Prostate gland (tissue), 2 donors: ENCODE measurements at regions not wholly inside any gene's neighbourhood (a gene's known extent, or its start where the extent isn't known, plus 50 kb on each side); places are given as distances from the start of the nearest gene placed in this dataset.

Experiments
- DNase-seq: peaks from one replicate; pipeline ENCODE4 v3.0.0-alpha.2; 2019; ENCODE audit warnings: low spot score
- H3K27ac ChIP-seq, 2 donors: fragments of 200-600 bp; sonication (generic); 2 replicates each; pipeline ENCODE4 v1.5.1; 2017 to 2019
- H3K27me3 ChIP-seq: fragments of 200-600 bp; sonication (generic); replicated peaks from 2 replicates; pipeline ENCODE4 v1.5.1; 2019; ENCODE audit not compliant: insufficient read depth
- H3K36me3 ChIP-seq, 2 donors: fragments of 200-600 bp; sonication (generic); 1 replicate in 1 of 2; 2 replicates in 1 of 2; pipeline versions ENCODE4 v1.5.1 to v1.8.1; 2017 to 2019
- H3K4me1 ChIP-seq: fragments of 200-600 bp; sonication (generic); replicated peaks from 2 replicates; pipeline ENCODE4 v1.5.1; 2019
- H3K4me3 ChIP-seq, 2 donors: fragments of 200-600 bp; sonication (generic); 2 replicates each; pipeline ENCODE4 v1.5.1; 2017 to 2019
- H3K9me3 ChIP-seq: fragments of 200-600 bp; sonication (generic); 2 replicates; pipeline ENCODE4 v1.5.1; 2017
- POLR2A ChIP-seq: fragments of 450-650 bp; IDR thresholded peaks from one replicate; pipeline ENCODE4 v1.6.1; 2016; ENCODE audit warnings: antibody characterized with exemption, mild to moderate bottlenecking
- POLR2AphosphoS5 ChIP-seq: sonication (generic); formaldehyde crosslinking; IDR thresholded peaks from one replicate; pipeline ENCODE4 v1.6.1; 2017; ENCODE audit warnings: antibody characterized with exemption
- WGBS: methylation state at CpG from one replicate; pipeline ENCODE4 v1.1.5; 2018; 5-methylcytosine and 5-hydroxymethylcytosine counted together
- intact Hi-C: fragments of 100-400 bp; cut with DNase I; formaldehyde crosslinking; loops from one replicate; pipeline ENCODE4 v1.14.2; 2022
- TF ChIP-seq, protein P1 (sequence below), 4 experiments: fragments of 200-600 bp in 2 of 4; fragments of 450-650 bp in 2 of 4; sonication (generic) in 2 of 4; IDR thresholded peaks; 1 replicate in 3 of 4; 2 replicates in 1 of 4; pipeline ENCODE4 v1.5.1; 2016 to 2019; ENCODE audit warnings: antibody characterized with exemption in 4 of 4, mild to moderate bottlenecking in 2 of 4, moderate library complexity in 2 of 4

DNA sequence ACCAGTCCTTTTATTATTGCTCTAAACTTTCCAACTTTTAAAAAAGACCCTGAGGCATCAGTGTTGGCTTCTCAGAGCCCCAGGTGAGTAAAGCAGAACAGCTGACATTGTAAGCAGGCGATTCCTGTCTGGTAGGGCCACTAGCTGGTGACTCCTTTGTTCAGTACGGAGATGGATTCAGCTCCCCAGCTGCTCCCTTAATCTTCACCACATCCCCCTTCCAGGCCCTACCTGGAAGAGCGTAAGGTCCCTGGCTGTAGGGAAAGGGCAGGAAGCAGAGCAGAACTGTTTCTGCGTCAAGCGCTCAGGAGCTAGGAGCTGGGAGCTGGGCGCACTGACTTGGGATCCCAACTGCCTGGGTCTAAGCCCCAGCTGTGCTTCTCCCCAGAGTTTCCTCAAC is 203.7 kb upstream of the TAS2R1 start:
- WGBS: 80% methylated on average over 6 of the region's 6 CpGs
- H3K9me3 ChIP-seq: no peaks in the 10 kb centered on the region
- H3K4me3 ChIP-seq: no peak overlapping the region
- H3K27ac ChIP-seq: no peak overlapping the region
- H3K36me3 ChIP-seq: no peaks in the 10 kb centered on the region
- intact Hi-C loops: no loop called here
- DNase-seq: no peak
- no peaks in the 10 kb centered on the region for H3K4me1 ChIP-seq
- no peaks in the 10 kb centered on the region for H3K27me3 ChIP-seq
- no peak for TF ChIP-seq POLR2AphosphoS5
- no peak for TF ChIP-seq POLR2A
- TF ChIP-seq, protein P1, sequence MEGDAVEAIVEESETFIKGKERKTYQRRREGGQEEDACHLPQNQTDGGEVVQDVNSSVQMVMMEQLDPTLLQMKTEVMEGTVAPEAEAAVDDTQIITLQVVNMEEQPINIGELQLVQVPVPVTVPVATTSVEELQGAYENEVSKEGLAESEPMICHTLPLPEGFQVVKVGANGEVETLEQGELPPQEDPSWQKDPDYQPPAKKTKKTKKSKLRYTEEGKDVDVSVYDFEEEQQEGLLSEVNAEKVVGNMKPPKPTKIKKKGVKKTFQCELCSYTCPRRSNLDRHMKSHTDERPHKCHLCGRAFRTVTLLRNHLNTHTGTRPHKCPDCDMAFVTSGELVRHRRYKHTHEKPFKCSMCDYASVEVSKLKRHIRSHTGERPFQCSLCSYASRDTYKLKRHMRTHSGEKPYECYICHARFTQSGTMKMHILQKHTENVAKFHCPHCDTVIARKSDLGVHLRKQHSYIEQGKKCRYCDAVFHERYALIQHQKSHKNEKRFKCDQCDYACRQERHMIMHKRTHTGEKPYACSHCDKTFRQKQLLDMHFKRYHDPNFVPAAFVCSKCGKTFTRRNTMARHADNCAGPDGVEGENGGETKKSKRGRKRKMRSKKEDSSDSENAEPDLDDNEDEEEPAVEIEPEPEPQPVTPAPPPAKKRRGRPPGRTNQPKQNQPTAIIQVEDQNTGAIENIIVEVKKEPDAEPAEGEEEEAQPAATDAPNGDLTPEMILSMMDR (IDR thresholded peaks at IDR 0.05): no peak

DNA sequence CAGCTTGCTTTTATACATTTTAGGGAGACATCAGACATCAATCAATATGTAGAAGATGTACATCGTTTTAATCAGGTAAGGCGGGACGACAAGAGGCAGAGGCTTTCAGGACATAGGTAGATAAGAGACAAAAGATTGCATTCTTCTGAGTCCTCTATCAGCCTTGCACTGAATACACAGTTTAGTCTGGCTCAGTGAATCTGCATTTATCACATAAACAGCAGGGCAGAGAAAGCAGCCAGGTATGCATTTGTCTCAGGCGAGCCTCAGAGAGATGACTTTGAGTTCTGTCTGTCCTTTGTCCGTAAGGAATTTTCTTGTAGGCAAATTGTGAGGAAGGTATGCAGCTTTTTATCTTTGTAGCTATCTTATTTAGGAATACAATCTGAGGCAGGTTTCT is 202.8 kb upstream of the TAS2R1 start:
- TF ChIP-seq POLR2A: no peak
- TF ChIP-seq, protein P1 (IDR thresholded peaks at IDR 0.05): no peak
- TF ChIP-seq POLR2AphosphoS5: no peak
- intact Hi-C loops: no loop called here
- no peak for DNase-seq
- H3K9me3 ChIP-seq: no peaks in the 10 kb centered on the region
- no peaks in the 10 kb centered on the region for H3K36me3 ChIP-seq
- no peak overlapping the region for H3K27ac ChIP-seq
- WGBS: 69% methylated on average over 5 of the region's 5 CpGs
- no peaks in the 10 kb centered on the region for H3K4me1 ChIP-seq
- H3K4me3 ChIP-seq: no peak overlapping the region
- no peaks in the 10 kb centered on the region for H3K27me3 ChIP-seq

DNA sequence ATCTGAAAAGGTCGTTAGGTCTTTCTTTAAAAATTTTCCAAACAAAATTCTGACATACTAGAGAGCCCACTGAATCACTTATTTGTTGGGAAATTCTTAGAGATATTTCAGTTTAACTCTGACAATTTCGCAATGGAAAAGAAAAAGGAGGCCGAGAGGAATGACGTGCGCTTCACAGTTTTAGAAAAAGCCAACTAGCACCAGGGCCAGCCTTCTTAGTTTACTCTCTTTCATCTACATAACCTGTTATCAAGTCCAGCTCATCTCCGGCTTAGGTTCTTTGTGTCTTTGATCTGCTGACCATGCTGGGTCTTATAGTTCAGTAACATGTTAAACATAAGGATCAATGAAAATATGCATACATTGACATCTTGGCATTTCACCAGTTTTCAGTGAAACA is 201.7 kb upstream of the TAS2R1 start:
- Histone ChIP-seq H3K4me3 (no peak overlapping the region), H3K36me3 (no peaks in the 10 kb centered on the region), H3K4me1 (no peaks in the 10 kb centered on the region), H3K27me3 (no peaks in the 10 kb centered on the region), H3K27ac (no peak overlapping the region), H3K9me3 (no peaks in the 10 kb centered on the region)
- no peak for TF ChIP-seq POLR2AphosphoS5
- TF ChIP-seq, protein P1 (IDR thresholded peaks at IDR 0.05): no peak
- no peak for TF ChIP-seq POLR2A
- WGBS: 90% methylated on average over 6 of the region's 6 CpGs
- DNase-seq: no peak
- intact Hi-C loops: no loop called here

DNA sequence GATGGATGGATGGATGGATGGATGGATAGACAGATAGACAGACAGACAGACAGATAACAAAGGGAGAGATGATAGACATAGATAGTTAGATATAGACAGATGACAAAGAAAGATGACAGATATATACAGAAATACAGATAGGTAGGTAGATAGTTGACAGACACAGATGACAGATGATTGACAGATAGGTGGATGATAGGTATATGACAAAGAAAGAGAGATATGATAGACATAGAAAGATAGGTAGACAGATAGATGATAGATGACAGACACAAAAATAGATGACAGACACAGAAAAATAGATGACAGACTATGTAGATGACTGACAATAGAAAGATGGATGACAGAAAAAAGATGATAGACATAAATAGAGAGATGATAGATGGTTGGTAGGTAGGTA is 200.0 kb upstream of the TAS2R1 start:
- Histone ChIP-seq H3K9me3 (no peaks in the 10 kb centered on the region), H3K4me1 (no peaks in the 10 kb centered on the region), H3K36me3 (no peaks in the 10 kb centered on the region), H3K27ac (no peak overlapping the region), H3K4me3 (no peak overlapping the region), H3K27me3 (no peaks in the 10 kb centered on the region)
- TF ChIP-seq POLR2AphosphoS5: no peak
- no peak for TF ChIP-seq POLR2A
- TF ChIP-seq, protein P1 (IDR thresholded peaks at IDR 0.05): no peak
- intact Hi-C loops: no loop called here
- no peak for DNase-seq

DNA sequence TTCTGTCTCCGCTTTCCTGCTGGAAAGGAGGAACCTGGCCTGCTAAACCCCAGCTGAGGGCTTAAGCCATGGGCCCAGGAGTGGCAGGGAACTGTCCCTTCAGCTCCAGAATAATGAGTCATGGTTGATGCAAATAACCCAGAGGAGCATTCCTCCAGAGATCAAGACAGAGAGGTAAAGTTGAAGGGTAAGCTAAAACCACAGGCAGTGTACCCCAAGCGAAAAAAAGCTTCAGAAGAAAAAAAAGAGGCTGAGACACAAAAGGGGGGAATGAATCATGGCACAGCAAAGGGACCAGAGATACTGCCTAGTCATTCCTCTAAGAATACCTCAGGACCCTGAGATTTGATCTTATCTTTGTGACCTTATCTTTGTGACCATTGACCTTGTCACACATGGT is 199.5 kb upstream of the TAS2R1 start:
- H3K36me3 ChIP-seq: no peaks in the 10 kb centered on the region
- no peaks in the 10 kb centered on the region for H3K4me1 ChIP-seq
- 90% methylated on average over 2 of the region's 2 CpGs for WGBS
- H3K27me3 ChIP-seq: no peaks in the 10 kb centered on the region
- no peaks in the 10 kb centered on the region for H3K9me3 ChIP-seq
- H3K27ac ChIP-seq: no peak overlapping the region
- intact Hi-C loops: no loop called here
- DNase-seq: no peak
- TF ChIP-seq, protein P1 (IDR thresholded peaks at IDR 0.05): no peak
- TF ChIP-seq POLR2AphosphoS5: no peak
- no peak for TF ChIP-seq POLR2A
- no peak overlapping the region for H3K4me3 ChIP-seq
